Muscle of arm (tissue), 1 donor: ENCODE measurements at regions not wholly inside any gene's neighbourhood (a gene's known extent, or its start where the extent isn't known, plus 50 kb on each side); places are given as distances from the start of the nearest gene placed in this dataset.

Experiments used
- DNase-seq: peaks from one replicate; pipeline ENCODE4 v3.0.0-alpha.2; 2013

DNA sequence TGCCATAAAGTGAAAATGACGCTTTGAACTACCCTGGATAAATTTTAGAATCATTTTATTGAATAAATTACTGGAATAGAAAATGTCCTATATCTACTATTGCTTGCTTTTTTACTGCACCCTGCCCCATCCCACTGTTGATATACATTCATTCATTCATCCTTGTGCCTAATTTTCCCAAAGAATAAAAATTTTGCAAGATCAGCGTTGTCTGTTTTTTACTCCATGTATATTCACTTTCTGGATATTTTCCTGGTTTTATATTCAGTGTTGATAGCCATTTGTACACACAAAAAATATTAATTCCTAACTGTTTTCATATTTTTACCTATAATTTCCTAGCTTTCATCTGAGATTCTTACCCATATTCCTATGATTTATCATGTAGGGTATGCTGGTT is 262.9 kb upstream of the MAGI2 start:
- DNase-seq, result no peak

DNA sequence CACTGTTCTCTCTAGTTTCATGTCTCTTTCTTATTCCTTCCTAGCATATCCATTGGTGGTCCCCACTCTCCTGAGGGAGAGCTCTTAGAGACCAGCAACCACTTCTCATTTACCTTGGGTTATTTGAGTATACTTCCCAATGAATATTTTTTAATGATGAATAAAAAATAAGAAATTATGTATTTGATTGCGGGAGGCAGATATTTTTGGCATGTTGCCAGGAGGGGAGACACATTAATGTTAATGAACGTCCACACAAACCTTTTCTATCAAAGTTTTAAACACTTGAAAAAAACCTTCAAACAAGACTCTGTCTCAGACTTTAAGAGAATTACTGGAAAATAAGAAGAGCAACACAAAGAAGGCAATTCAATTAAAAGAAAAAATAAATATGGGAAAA is 260.6 kb upstream of the MAGI2 start:
- DNase-seq, result no peak

DNA sequence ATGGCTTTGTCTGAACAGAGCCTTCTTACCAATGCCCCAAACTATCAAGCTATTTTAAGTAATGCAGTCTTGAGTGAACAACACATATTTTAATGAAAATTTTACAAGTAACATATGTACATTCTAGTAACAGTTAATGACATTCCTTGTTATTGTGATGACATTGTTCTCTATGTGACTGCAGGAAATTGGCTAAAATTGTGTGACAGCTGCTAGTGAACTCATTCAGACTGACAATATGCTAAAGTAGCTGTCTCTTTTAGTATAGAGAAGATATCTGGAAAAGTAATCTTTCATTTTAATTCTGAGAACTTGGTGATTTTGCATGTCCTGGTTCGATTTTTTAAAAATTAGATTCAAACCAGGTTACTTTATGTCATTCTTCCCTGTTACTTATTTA is 259.8 kb upstream of the MAGI2 start:
- no peak for DNase-seq

DNA sequence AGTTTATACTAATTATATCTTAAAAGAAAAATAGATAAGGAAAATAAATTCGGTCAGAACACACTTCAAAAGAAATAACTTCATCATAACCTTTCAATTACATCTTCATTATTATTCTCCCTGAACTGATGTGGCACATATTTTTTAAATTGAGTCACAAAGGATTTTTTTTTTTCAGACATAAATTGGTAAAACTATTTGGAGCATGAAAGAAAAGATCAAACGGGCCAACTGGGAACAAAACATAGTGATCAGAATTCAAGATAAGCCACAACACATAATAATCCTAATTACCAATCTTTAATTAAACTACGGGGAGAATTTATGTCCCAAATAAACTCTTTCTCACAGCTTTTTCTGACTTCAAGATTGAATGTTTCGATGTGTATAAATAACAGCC is 258.2 kb upstream of the MAGI2 start:
- no peak for DNase-seq

DNA sequence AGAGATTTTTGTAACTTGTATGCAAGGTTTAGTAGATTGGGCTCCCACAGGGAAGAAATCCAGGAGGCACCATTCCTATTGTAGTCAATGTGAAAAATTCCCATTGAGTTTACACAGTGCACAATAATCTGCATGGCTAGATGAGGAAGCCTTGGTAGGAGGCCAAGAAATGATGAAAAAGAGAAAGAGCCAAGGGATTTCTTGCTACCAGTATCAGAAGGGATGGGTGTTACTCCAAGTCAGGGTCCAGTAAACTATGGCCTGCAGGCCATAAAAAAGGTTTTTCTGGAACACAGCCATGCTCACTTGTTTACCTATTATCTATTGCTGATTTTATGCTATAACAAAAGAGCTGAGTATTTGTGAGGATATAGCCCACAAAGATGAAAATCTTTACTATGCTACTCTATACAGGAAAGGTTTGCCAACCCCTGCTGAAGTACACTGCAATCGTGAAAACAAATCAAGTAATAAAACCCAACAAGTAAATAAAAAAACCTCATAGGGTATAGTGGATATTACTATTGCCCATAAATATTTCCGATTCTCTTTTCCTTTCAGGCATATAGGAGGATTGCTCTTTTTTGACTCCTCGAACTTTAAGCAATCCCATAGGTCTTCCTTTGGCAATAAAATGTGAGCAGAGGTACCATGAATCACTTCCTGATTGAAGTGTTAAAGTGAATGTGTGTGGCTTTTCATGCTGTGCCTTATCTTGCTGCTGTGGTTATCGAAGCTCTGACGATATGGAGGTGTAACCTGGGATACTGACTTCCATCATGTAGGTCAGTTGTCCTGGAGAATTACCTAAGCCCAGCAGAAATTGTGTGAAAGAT is 256.3 kb upstream of the MAGI2 start:
- DNase-seq, result no peak

DNA sequence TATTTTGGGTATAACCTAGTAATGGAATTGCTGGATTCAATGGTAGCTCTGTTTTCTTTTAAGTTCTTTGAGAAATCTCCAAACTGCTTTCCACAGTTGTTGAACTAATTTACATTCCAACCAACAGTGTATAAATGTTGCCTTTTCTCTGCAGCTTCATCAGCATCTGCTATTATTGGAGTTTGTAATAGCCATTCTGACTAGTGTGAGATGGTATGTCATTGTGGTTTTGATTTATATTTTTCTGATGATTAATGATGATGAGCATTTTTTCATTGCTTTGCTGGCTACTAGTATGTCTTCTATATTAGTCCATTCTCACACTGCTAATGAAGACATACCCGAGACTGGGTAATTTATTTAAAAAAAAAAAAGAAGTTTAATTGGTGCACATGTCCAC is 248.6 kb upstream of the MAGI2 start:
- DNase-seq, result no peak

DNA sequence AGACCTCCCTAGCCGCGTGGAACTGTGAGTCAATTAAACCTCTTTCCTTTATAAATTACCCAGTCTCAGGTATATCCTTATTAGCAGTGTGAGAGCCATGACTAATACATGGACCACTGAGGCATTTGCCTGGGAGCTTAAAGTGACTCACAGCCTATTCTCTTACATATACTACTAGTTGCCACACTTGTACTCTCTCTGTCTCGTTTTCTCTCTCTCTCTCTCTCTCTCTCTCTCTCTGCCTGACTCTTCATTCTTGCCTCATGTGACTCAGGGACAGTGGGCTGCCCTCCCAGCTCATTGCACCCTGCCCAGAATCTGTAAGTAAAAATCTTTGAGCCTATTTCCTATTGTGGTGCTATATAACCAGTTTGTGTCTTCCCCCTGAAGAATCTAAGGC is 238.5 kb upstream of the MAGI2 start:
- no peak for DNase-seq

DNA sequence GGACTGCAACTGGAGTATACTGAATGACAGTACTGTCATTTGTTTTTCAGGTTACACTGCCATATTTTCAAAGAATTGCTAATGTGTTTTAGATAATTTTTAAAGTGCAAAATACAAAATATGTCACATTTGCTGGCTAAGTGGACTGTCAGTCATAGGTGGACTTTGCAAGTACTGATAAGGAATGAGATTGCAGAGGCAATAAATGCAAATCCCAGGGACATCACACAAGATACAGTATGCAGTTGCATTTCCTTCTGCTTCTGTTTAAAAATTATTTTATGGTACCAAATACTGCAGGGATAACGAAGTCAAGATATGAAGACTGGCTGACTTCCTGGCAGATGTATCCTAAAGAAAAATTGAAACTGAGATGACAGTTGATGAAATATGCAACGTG is 237.6 kb upstream of the MAGI2 start:
- no peak for DNase-seq

DNA sequence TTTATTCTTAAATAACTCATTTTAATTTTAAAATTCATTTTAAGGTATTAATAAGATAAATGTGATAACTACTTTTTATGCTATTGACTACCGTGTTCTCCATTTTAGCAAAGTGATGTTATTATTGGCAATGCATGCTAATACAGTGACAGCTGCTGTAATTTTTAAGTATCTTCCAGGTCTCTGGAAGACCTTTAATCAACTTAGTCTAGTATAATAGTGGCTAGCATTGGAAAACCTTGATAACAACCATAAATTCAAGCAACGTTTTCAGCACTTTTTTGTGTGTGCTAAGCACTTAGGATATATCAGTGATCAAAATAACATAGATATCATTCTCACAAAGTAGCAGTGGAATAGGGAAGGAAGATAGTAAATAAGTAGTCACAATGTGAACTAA is 230.9 kb upstream of the MAGI2 start:
- no peak for DNase-seq

DNA sequence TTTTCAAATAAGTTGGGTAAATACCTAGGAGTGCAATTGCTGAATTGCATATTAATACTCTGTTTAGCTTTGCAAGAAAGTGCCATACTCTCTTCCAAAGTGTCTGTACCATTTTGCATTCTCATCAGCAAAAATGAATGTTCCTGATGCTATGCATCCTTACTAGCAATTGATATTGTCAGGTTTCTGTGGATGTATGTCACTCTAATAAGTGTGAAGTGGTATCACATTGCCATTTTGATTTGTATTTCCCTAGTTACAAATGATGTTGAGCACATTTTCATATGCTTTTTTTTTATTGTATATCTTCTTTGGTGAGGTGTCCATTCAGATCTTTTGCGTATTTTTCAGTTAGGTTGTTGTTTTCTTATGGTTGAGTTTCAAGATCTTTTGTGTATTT is 230.4 kb upstream of the MAGI2 start:
- no peak for DNase-seq

DNA sequence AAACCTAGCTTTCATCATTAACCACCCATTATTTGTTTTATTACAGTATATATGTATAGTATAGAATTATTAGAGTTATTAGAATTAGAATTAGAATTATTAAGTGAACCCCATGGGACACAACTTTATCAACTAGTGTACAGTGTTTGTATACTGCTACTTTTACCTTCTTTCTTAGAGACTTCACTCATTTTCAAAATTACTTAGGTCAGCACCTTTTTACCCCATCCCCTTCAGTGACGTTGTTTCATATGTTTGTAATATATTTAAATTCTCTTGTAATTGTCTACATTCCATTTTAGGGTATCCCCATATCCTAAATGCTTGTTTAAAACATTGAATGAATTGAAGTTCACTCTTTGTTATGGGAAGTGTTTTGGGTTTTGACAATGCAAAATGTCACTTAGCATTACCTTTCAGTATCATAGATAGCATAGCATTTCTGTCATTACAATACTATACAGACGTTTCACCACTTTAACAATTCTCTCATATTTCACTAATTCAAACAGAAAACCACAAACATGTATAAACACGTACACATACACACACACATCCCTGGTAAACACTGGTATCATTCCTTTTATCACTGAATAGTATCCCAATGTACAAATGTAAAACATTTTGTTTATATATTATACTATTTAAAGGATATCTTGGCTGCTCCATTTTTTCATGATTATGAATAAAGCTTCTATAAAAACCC is 229.9 kb upstream of the MAGI2 start:
- no peak for DNase-seq

DNA sequence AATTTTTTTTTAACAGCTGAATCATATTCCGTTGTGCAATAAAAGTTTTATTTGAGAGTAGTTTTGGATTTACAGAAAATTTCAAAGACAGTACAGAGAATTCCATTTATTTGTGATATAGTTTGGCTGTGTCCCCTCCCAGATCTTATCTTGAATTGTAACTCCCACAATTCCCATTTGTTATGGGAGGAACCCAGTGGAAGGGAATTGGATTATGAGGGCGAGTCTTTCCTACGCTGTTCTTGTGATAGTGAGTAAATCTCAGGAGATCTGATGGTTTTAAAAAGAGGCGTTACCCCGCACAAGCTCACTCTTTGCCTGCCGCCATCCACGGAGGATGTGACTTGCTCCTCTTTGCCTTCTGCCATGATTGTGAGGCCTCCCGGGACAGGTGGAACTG is 228.0 kb upstream of the MAGI2 start:
- no peak for DNase-seq

DNA sequence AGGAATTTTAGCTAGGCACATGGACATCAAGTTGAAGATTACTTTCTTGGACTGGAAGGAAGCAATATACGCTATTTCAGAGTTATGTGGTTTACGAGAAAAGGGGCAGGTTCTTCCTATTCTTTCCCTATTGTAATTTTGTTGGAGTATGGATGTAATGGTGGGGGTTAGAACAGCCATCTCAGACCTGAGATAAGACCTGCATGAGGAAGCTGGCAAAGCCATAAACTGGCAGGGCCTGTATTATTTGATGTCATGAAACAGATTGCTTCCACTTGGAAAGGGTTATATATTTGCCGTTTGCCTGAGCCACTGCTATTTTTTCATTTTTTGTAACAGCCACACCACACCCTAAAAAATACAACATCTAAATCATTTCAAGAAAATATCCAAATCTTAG is 220.5 kb upstream of the MAGI2 start:
- no peak for DNase-seq

DNA sequence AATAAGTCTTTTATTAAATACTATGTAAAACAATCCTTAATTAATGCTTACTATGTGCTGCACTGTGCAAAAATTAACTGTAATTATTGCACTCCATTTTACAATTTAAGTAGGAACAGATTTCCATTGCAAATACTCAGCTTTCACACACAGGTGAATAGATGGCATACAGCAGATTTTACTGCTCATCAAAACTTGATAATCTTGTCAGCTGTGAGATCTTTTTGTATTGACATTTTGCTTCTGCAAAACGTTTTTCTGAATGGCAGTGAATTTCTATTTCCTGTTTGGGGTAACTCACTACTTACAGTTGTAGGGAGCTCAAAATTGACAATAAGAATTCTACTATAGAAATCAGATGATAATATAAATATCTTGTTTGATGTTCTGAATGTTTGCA is 220.0 kb upstream of the MAGI2 start:
- DNase-seq, result no peak

DNA sequence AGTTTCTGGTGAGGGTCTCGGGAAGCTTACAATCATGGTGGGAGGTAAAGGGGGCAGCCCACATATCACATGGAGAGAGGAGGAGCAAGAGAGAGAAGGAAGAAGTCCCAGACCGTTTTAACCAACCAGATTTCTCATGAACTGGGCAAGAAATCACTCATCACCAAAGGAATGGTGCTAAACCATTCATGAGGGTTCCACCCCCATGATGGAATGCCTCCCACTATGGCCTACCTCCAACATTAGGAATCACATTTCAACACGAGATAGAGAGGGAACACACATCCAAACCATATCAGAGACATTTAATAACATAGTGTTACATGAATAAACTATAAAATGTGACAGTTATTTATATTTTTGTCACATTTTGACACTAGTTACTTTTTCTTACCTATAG is 214.8 kb upstream of the MAGI2 start:
- no peak for DNase-seq

DNA sequence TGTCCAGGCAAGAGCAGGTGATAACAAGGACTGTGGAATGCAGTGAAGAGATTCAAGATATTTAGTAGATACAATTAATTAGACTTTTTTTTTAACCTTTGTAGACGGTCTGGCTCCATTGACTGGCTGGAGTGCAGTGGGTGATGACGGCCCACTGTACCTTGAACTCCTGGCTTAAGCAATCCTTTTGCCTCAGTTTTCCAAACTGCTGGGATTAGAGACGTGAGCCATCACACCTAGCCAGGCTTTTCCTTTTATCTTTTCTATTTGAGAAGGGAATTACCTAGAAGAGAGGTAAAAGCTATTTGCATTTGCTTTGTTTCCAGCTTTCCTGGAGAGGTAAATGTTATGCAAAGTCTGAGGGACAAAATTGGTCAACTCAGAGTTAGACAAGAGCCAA is 213.0 kb upstream of the MAGI2 start:
- DNase-seq, result no peak

DNA sequence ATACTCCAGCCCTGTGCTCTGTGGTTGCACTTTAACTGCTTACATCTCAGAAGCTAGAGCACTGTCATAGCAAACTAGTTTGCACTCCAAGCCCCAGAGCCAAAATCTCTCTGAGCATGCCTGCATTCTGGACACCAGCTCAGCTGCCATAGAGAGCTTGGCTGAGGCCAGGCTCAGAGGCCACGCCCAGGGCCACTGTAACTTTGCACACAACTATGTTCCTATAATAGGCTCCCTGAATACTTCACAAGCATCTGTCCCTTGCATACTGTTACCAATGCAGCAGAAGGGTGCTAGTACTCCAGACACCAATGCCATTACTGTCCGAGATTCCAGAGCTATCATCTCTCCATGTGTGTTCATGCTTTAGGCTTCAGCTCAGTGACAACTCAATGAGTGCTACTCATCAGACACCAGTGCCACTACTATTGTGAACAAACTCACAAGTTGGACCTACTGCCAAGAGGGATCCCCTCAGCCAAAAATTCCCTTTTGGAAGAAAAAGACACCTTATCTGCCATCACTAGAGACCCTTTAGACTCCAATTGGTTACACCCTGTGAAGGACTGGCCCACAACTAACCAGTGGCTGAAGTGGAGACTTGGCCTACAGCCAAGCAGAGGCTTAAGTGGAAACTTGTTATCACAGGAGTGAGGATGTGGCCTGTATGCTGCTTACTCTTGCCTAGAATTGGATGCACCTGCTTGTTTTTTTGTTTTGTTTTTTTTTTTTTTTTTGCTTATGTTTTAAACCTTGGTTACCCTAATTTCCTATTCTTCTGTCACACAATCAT is 211.6 kb upstream of the MAGI2 start:
- DNase-seq, result no peak

DNA sequence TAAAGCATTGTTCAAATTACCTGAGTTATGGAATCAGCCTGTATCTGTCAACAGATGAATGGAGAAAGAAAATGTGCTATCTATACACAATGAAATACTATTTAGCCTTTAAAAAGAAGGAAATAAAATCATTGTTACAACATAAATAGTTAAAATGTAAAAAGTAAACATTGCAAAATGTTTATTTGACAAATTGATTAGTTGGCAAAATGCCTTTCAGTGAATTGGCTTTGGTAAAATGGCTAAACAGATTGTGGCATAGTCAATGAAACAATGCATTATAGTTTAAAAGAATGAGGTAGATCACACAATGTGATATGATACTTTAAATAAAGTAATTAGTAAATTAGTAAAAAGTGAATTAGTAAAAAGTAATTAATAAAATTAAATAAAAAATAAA is 204.8 kb upstream of the MAGI2 start:
- DNase-seq, result no peak

DNA sequence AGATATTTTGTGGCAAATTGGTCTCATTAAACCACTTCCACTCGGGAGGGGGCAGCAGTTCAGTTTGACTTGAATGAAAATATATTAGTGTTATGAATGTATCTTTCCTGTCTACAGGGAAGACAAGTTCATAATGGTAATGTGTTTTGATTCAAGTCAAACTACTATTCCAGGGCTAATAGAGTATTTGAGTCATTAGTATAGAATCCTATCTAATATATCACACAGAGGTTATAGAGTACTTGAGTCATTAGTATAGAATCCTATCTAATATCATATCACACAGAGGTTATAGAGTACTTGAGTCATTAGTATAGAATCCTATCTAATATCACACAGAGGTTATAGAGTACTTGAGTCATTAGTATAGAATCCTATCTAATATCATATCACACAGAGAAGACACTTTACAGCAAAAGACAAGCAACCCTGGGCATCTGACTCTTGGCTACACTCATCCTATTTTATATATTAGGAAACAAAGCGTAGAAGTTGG is 199.7 kb upstream of the MAGI2 start:
- no peak for DNase-seq

DNA sequence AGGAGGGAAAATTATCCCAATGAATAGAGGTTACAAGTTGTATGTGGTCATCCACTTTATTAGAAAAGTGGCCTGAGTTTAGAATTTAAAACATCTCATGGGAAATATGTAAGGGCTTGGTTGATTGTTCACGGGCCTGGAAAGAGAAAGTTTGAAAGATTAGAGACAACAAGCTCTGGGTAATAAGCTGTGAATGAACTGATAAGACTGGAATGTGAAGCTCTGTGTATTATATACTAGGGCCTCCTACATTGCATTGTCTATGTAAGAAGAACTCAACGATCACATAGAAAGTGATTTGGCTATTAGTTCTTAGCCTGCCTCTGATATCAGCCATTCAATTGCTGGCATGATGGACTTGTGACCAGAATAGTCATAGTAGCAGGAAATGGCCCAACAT is 199.2 kb upstream of the MAGI2 start:
- no peak for DNase-seq

DNA sequence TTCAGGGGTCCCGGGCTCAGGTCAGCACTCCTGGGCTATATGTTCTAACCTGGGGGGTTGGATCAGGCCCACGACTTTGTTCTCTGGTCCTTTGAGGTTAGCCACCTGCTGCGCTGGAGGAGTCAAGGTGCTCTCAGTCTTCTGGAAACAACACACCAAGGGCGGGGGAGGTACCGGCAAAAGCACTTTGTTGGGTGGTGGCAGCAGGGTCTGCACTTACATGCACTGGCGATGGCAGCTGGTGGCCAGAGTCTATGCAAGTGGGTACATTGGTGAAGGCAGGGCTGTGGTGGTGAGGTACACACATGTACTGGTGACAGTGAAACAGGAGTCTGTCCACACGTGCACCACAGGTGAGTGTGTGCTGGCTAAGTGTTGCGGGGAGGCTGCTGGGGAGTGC is 194.2 kb upstream of the MAGI2 start:
- DNase-seq, result no peak

DNA sequence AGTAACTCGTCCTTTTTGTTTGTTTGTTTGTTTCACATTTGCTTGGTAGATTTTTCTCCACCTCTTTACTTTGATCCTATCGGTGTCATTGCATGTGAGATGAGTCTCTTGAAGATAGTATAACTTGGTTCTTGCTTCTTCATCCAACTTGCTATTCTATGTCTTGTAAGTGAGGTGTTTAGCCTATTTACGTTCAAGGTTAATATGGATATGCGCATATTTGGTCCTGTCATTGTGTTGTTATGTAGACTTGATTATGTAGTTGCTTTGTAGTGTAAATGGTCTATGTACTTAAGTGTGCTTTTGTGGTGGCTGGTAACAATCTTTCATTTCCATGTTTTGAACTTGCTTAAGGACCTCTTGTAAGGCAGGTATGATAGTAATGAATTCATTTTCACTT is 192.8 kb upstream of the MAGI2 start:
- no peak for DNase-seq

DNA sequence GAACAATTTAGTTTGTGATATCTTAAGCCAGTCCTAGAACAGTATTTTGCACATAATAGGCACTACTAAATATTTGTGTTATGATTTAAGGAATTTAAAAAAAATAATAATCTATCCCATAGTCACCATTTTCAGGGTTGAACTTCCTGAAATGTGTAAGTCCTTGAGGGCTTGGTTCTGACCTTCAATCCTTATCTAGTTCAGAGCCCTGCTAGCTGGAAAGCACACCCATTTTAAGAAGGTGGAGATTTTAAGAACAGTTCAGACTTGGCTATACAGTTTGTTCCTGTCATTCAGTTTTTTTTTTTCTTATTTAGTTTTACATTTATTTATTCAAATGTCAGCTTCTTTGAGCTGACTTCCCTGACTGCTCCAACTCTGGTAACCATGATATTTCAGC is 183.4 kb upstream of the MAGI2 start:
- DNase-seq, result no peak
